ENCODE measurements at regions not wholly inside any gene's neighbourhood (a gene's known extent, or its start where the extent isn't known, plus 50 kb on each side); places are given as distances from the start of the nearest gene placed in this dataset.
"Not testable (repeated sequence)": the region's sequence is repeated elsewhere in the genome, so short reads cannot be mapped to it uniquely, and the experiment has no call there.

- H3K36me3 ChIP-seq (replicated peaks; ENCODE audit: control insufficient read depth, insufficient read depth, low read length); H3K27me3 ChIP-seq (ENCODE audit: control insufficient read depth, insufficient read depth, low read length); DNase-seq; H3K4me3 ChIP-seq (ENCODE audit: insufficient read depth, low read depth, low read length): not testable (repeated sequence)
Observed at GRCh38 chr2:90235452-90235851, 1544.0 kb downstream of the RPIA start.

GRCh38 chr2:90237923-90238361, 1546.5 kb downstream of the RPIA start:
- not testable (repeated sequence) for H3K36me3 ChIP-seq (replicated peaks; ENCODE audit: control insufficient read depth, insufficient read depth, low read length); H3K27me3 ChIP-seq (ENCODE audit: control insufficient read depth, insufficient read depth, low read length); H3K4me3 ChIP-seq (ENCODE audit: insufficient read depth, low read depth, low read length)
- DNase-seq = peak; percentile 41

GRCh38 chr2:90238505-90239230, 1547.2 kb downstream of the RPIA start:
- H3K27me3 ChIP-seq (ENCODE audit: control insufficient read depth, insufficient read depth, low read length); H3K4me3 ChIP-seq (ENCODE audit: insufficient read depth, low read depth, low read length); H3K36me3 ChIP-seq (replicated peaks; ENCODE audit: control insufficient read depth, insufficient read depth, low read length); DNase-seq: not testable (repeated sequence)

GRCh38 chr2:90239769-90240168, 1548.3 kb downstream of the RPIA start:
- not testable (repeated sequence) for H3K36me3 ChIP-seq (replicated peaks; ENCODE audit: control insufficient read depth, insufficient read depth, low read length); DNase-seq; H3K4me3 ChIP-seq (ENCODE audit: insufficient read depth, low read depth, low read length); H3K27me3 ChIP-seq (ENCODE audit: control insufficient read depth, insufficient read depth, low read length)

GRCh38 chr2:90244902-90245765, 1553.7 kb downstream of the RPIA start:
- DNase-seq = peak; percentile 33
- not testable (repeated sequence) for H3K36me3 ChIP-seq (replicated peaks; ENCODE audit: control insufficient read depth, insufficient read depth, low read length); H3K4me3 ChIP-seq (ENCODE audit: insufficient read depth, low read depth, low read length)

GRCh38 chr2:90248400-90248799, 1556.9 kb downstream of the RPIA start:
- H3K4me3 ChIP-seq (ENCODE audit: insufficient read depth, low read depth, low read length); H3K36me3 ChIP-seq (replicated peaks; ENCODE audit: control insufficient read depth, insufficient read depth, low read length); H3K27me3 ChIP-seq (ENCODE audit: control insufficient read depth, insufficient read depth, low read length); DNase-seq: not testable (repeated sequence)

More at GRCh38 chr2:90244902-90245765, 1553.7 kb downstream of the RPIA start:
- H3K27me3 ChIP-seq (ENCODE audit: control insufficient read depth, insufficient read depth, low read length) = not testable (repeated sequence)

GRCh38 chr2:90250350-90250749, 1558.9 kb downstream of the RPIA start:
- H3K27me3 ChIP-seq (ENCODE audit: control insufficient read depth, insufficient read depth, low read length); DNase-seq; H3K36me3 ChIP-seq (replicated peaks; ENCODE audit: control insufficient read depth, insufficient read depth, low read length); H3K4me3 ChIP-seq (ENCODE audit: insufficient read depth, low read depth, low read length): not testable (repeated sequence)

- not testable (repeated sequence) for H3K4me3 ChIP-seq (ENCODE audit: insufficient read depth, low read depth, low read length); DNase-seq; H3K36me3 ChIP-seq (replicated peaks; ENCODE audit: control insufficient read depth, insufficient read depth, low read length); H3K27me3 ChIP-seq (ENCODE audit: control insufficient read depth, insufficient read depth, low read length)
Observed at GRCh38 chr2:90251576-90251975, 1560.1 kb downstream of the RPIA start.

- DNase-seq; H3K27me3 ChIP-seq (ENCODE audit: control insufficient read depth, insufficient read depth, low read length); H3K4me3 ChIP-seq (ENCODE audit: insufficient read depth, low read depth, low read length); H3K36me3 ChIP-seq (replicated peaks; ENCODE audit: control insufficient read depth, insufficient read depth, low read length): not testable (repeated sequence)
Observed at GRCh38 chr2:90253306-90253705, 1561.8 kb downstream of the RPIA start.

- DNase-seq; H3K36me3 ChIP-seq (replicated peaks; ENCODE audit: control insufficient read depth, insufficient read depth, low read length); H3K27me3 ChIP-seq (ENCODE audit: control insufficient read depth, insufficient read depth, low read length); H3K4me3 ChIP-seq (ENCODE audit: insufficient read depth, low read depth, low read length): not testable (repeated sequence)
Observed at GRCh38 chr2:90266888-90267287, 1575.4 kb downstream of the RPIA start.

- H3K4me3 ChIP-seq (ENCODE audit: insufficient read depth, low read depth, low read length); H3K36me3 ChIP-seq (replicated peaks; ENCODE audit: control insufficient read depth, insufficient read depth, low read length); DNase-seq; H3K27me3 ChIP-seq (ENCODE audit: control insufficient read depth, insufficient read depth, low read length): not testable (repeated sequence)
Observed at GRCh38 chr2:90287751-90288150, 1596.3 kb downstream of the RPIA start.

GRCh38 chr2:90288396-90288795, 1596.9 kb downstream of the RPIA start:
- DNase-seq; H3K27me3 ChIP-seq (ENCODE audit: control insufficient read depth, insufficient read depth, low read length); H3K4me3 ChIP-seq (ENCODE audit: insufficient read depth, low read depth, low read length); H3K36me3 ChIP-seq (replicated peaks; ENCODE audit: control insufficient read depth, insufficient read depth, low read length): not testable (repeated sequence)

- DNase-seq; H3K27me3 ChIP-seq (ENCODE audit: control insufficient read depth, insufficient read depth, low read length); H3K36me3 ChIP-seq (replicated peaks; ENCODE audit: control insufficient read depth, insufficient read depth, low read length); H3K4me3 ChIP-seq (ENCODE audit: insufficient read depth, low read depth, low read length): not testable (repeated sequence)
Observed at GRCh38 chr2:90289291-90289980, 1598.0 kb downstream of the RPIA start.

- not testable (repeated sequence) for H3K4me3 ChIP-seq (ENCODE audit: insufficient read depth, low read depth, low read length); H3K36me3 ChIP-seq (replicated peaks; ENCODE audit: control insufficient read depth, insufficient read depth, low read length); DNase-seq; H3K27me3 ChIP-seq (ENCODE audit: control insufficient read depth, insufficient read depth, low read length)
Observed at GRCh38 chr2:90290701-90291100, 1599.2 kb downstream of the RPIA start.

All from H7 (cell line).